Endodermal cell (in vitro differentiated cells): ENCODE measurements at regions not wholly inside any gene's neighbourhood (a gene's known extent, or its start where the extent isn't known, plus 50 kb on each side); places are given as distances from the start of the nearest gene placed in this dataset.

Experiments used
- DNase-seq: peaks from one replicate; pipeline ENCODE4 v3.0.0-alpha.2; 2017
- H3K27ac ChIP-seq: 2 replicates; pipeline ENCODE4 v1.5.1; 2013; ENCODE audit warnings: mild to moderate bottlenecking, low read depth, low read length, moderate library complexity
- H3K27me3 ChIP-seq: 2 replicates; pipeline ENCODE4 v1.6.1; 2013; ENCODE audit warnings: mild to moderate bottlenecking, low read length, moderate library complexity; ENCODE audit not compliant: insufficient read depth, control insufficient read depth, poor library complexity, severe bottlenecking
- H3K36me3 ChIP-seq: 2 replicates; pipeline ENCODE4 v1.7.0; 2013; ENCODE audit warnings: mild to moderate bottlenecking, low read length, moderate library complexity; ENCODE audit not compliant: control insufficient read depth, insufficient read depth
- H3K4me1 ChIP-seq: one replicate; pipeline ENCODE4 v1.7.0; 2013; ENCODE audit warnings: low read length; ENCODE audit not compliant: control insufficient read depth, insufficient read depth
- H3K4me3 ChIP-seq: 2 replicates; pipeline ENCODE4 v1.5.1; 2013; ENCODE audit warnings: mild to moderate bottlenecking, low read length, moderate library complexity
- H3K9ac ChIP-seq: 2 replicates; pipeline ENCODE4 v1.6.1; 2013; ENCODE audit warnings: mild to moderate bottlenecking, low read length, moderate library complexity; ENCODE audit not compliant: poor library complexity, severe bottlenecking; ENCODE audit errors: extremely low read depth
- H3K9me3 ChIP-seq: 2 replicates; pipeline ENCODE4 v1.6.1; 2013; ENCODE audit warnings: mild to moderate bottlenecking, low read length, moderate library complexity; ENCODE audit not compliant: control insufficient read depth
- H3K27ac Mint-ChIP-seq: 2 replicates; pipeline ENCODE4 v1.8.0; 2020; ENCODE audit warnings: mixed read lengths
- H3K27me3 Mint-ChIP-seq: 2 replicates; pipeline ENCODE4 v1.8.0; 2021; ENCODE audit warnings: mild to moderate bottlenecking, mixed read lengths; ENCODE audit not compliant: insufficient read depth
- H3K36me3 Mint-ChIP-seq: 2 replicates; pipeline ENCODE4 v1.8.0; 2020; ENCODE audit warnings: low read depth, mixed read lengths
- H3K4me1 Mint-ChIP-seq: 2 replicates; pipeline ENCODE4 v1.8.0; 2020; ENCODE audit warnings: mixed read lengths
- H3K4me3 Mint-ChIP-seq: 2 replicates; pipeline ENCODE4 v1.8.0; 2020; ENCODE audit warnings: mild to moderate bottlenecking, moderate library complexity, mixed read lengths
- H3K9me3 Mint-ChIP-seq: 2 replicates; pipeline ENCODE4 v1.8.0; 2020; ENCODE audit warnings: mild to moderate bottlenecking, mixed read lengths
- WGBS, 2 experiments: methylation state at CpG; one replicate each; pipeline versions ENCODE4 v1.1.5 to v1.1.7; 2013; ENCODE audit warnings: missing lambda C conversion rate in 2 of 2, mixed read lengths in 1 of 2; ENCODE audit not compliant: insufficient coverage in 1 of 2, insufficient read length in 1 of 2; 5-methylcytosine and 5-hydroxymethylcytosine counted together
- TF ChIP-seq, protein P1 (sequence below): fragments of 200-600 bp; sonication (generic); conservative IDR thresholded peaks from 2 replicates; pipeline ENCODE4 v1.5.0; 2021; ENCODE audit warnings: antibody characterized with exemption, mild to moderate bottlenecking

DNA sequence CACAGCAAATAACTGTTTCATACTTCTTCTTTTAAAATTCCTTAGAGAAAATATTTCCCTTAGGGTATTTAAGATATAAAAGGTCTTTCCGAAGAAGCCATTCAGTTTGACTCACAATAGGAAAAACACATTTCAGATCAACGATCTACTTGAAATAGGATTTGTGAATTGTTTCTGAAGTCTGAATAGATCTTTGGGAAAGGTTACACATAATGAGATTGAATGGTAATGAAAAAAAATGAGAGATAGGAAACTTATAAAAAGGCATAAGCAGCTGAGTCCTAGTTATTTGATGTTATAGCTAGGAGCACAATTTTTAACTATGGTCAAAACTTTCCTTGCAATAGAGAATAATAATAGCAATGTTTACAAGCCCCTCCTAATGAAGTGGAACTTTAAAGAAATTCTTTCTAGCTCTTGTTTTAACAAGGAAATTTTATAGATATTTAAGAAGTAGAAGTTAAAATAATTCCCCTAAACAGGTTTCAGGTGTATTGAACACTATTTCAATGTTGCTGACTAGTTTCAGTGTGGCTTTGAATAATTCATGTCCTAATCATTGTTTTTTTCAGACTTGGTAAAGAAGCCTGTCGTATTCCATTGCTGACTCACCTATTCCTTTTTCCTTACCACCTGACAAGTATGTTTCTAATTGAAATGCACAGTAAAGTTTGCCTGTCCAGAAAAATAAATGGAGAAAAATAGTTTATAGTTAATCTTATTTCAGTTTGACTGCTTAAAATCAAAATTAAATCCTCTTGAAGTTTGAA, 89.1 kb downstream of the PCDH18 start:
- H3K4me3 ChIP-seq = no peak overlapping the region
- 88 to 89% methylated on average over 2 to 3 of the region's 3 CpGs for WGBS, 2 experiments
- Mint-ChIP-seq H3K4me1 (peaks cover 11% of the 10 kb centered on the region), H3K36me3 (no peaks in the 10 kb centered on the region), H3K9me3 (peaks cover 5% of the 10 kb centered on the region), H3K27ac (no peak overlapping the region), H3K4me3 (no peak overlapping the region), H3K27me3 (no peaks in the 10 kb centered on the region)
- H3K27ac ChIP-seq = no peak overlapping the region
- H3K27me3 ChIP-seq = no peaks in the 10 kb centered on the region
- H3K4me1 ChIP-seq = peaks cover 8% of the 10 kb centered on the region
- TF ChIP-seq, protein P1, sequence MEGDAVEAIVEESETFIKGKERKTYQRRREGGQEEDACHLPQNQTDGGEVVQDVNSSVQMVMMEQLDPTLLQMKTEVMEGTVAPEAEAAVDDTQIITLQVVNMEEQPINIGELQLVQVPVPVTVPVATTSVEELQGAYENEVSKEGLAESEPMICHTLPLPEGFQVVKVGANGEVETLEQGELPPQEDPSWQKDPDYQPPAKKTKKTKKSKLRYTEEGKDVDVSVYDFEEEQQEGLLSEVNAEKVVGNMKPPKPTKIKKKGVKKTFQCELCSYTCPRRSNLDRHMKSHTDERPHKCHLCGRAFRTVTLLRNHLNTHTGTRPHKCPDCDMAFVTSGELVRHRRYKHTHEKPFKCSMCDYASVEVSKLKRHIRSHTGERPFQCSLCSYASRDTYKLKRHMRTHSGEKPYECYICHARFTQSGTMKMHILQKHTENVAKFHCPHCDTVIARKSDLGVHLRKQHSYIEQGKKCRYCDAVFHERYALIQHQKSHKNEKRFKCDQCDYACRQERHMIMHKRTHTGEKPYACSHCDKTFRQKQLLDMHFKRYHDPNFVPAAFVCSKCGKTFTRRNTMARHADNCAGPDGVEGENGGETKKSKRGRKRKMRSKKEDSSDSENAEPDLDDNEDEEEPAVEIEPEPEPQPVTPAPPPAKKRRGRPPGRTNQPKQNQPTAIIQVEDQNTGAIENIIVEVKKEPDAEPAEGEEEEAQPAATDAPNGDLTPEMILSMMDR = no peak
- H3K9me3 ChIP-seq = peaks cover 9% of the 10 kb centered on the region
- no peak overlapping the region for H3K9ac ChIP-seq
- no peak for DNase-seq
- no peaks in the 10 kb centered on the region for H3K36me3 ChIP-seq

DNA sequence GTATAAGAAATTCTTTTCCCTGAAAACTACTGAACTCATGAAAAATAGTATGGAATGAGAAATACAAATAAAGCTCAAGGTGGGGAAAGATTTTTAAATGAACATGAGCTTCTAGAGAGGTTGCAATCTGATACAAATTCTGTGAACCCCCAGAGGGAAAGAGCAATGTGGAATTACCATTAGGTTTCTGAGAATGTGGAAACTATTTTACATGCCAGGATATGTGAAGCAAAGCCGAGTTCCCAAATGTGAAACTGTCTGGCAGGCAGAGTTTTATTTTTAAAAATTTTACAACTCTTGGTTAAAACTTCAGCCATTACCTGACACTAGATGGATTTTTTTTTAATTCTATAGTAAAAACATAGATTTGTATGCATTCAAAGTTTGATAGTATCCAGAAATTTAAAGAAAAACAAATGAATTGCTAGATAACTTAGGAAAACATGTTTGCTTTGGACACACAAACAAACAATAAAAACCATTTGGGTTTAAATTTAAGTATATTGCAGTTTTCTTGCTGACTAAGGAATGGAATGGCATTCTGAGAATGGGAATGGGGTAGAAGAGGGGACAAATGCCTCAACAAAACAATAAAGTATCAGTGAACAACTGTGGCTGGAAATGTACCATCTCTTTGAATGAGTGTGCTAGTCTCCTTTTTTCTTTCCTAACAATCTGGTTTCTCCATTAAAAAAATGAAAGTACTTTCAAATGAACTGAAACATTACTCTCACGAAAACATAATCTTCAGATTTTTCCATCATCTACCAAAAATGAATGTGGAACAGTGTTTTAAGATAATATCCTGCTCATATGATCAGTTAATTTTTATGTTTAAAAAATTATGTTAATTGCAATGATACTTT, 99.6 kb downstream of the PCDH18 start:
- no peak for DNase-seq
- Histone ChIP-seq H3K36me3 (no peaks in the 10 kb centered on the region), H3K27me3 (no peaks in the 10 kb centered on the region), H3K27ac (no peak overlapping the region), H3K4me1 (no peaks in the 10 kb centered on the region), H3K9me3 (peaks cover 9% of the 10 kb centered on the region), H3K9ac (no peak overlapping the region), H3K4me3 (no peak overlapping the region)
- H3K27ac Mint-ChIP-seq = no peak overlapping the region
- no peaks in the 10 kb centered on the region for H3K36me3 Mint-ChIP-seq
- H3K4me3 Mint-ChIP-seq = no peak overlapping the region
- TF ChIP-seq, protein P1 = no peak
- peaks cover 7% of the 10 kb centered on the region for H3K9me3 Mint-ChIP-seq
- H3K27me3 Mint-ChIP-seq = no peaks in the 10 kb centered on the region
- WGBS, 2 experiments = 73% methylated on average over 2 of the region's 2 CpGs; no CpG with 5 or more reads in 1 of the 2 experiments
- no peaks in the 10 kb centered on the region for H3K4me1 Mint-ChIP-seq

DNA sequence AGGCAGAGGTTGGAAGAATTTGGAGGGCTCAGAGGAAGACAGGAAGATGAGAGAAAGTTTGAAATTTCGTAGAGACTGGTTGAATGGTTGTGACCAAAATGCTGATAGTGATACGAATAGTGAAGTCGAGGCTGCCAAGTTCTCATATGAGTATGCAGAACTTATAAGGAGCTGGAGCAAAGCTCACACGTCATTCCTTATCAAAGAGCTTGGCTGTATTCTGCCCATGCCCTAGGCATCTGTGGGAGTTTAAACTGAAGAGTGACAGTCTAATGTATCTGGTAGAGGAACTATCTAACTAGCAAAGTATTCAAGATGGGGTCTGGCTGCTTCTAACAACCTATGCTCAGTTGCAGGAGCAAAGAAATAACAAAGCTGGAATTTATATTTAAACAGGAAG, 102.1 kb downstream of the PCDH18 start:
- Histone ChIP-seq H3K4me3 (no peak overlapping the region), H3K9ac (no peak overlapping the region), H3K4me1 (no peaks in the 10 kb centered on the region), H3K27me3 (no peaks in the 10 kb centered on the region), H3K9me3 (peaks cover 9% of the 10 kb centered on the region), H3K27ac (no peak overlapping the region), H3K36me3 (no peaks in the 10 kb centered on the region)
- DNase-seq = no peak
- 94 to 96% methylated on average over 4 of the region's 4 CpGs for WGBS, 2 experiments
- TF ChIP-seq, protein P1 = no peak
- Mint-ChIP-seq H3K4me1 (no peaks in the 10 kb centered on the region), H3K36me3 (no peaks in the 10 kb centered on the region), H3K27me3 (no peaks in the 10 kb centered on the region), H3K27ac (no peak overlapping the region), H3K9me3 (peaks cover 7% of the 10 kb centered on the region), H3K4me3 (no peak overlapping the region)
